Karpas-422 (cell line): ENCODE measurements at regions not wholly inside any gene's neighbourhood (a gene's known extent, or its start where the extent isn't known, plus 50 kb on each side); places are given as distances from the start of the nearest gene placed in this dataset.

Source experiments
- DNase-seq: peaks from one replicate; pipeline ENCODE4 v3.0.0-alpha.2; 2015
- H2AFZ ChIP-seq: fragments of 200-600 bp; sonication (generic); 2 replicates; pipeline ENCODE4 v1.6.1; 2014; ENCODE audit warnings: antibody characterized with exemption, low read length, mixed read lengths
- H3K27ac ChIP-seq: fragments of 200-600 bp; sonication (generic); 2 replicates; pipeline ENCODE4 v1.5.1; 2014; ENCODE audit warnings: mild to moderate bottlenecking, low read length, moderate library complexity
- H3K27me3 ChIP-seq: fragments of 200-600 bp; sonication (generic); 2 replicates; pipeline ENCODE4 v1.6.1; 2014; ENCODE audit warnings: low read length, mixed read lengths
- H3K36me3 ChIP-seq: fragments of 200-600 bp; sonication (generic); 2 replicates; pipeline ENCODE4 v1.6.1; 2014; ENCODE audit warnings: low read length, mixed read lengths; ENCODE audit not compliant: insufficient read depth
- H3K4me1 ChIP-seq: fragments of 200-600 bp; sonication (generic); 2 replicates; pipeline ENCODE4 v1.6.1; 2014; ENCODE audit warnings: mild to moderate bottlenecking, low read length, mixed read lengths
- H3K4me2 ChIP-seq: fragments of 200-600 bp; sonication (generic); 2 replicates; pipeline ENCODE4 v1.6.1; 2014; ENCODE audit warnings: low read length, low read depth, mild to moderate bottlenecking; ENCODE audit not compliant: poor library complexity, severe bottlenecking
- H3K4me3 ChIP-seq: fragments of 200-600 bp; sonication (generic); 2 replicates; pipeline ENCODE4 v1.5.1; 2014; ENCODE audit warnings: mild to moderate bottlenecking, antibody characterized with exemption, low read length, mixed read lengths
- H3K79me2 ChIP-seq: fragments of 200-600 bp; sonication (generic); 2 replicates; pipeline ENCODE4 v1.6.1; 2014; ENCODE audit warnings: mild to moderate bottlenecking, low read length, mixed read lengths
- H3K9ac ChIP-seq: fragments of 200-600 bp; sonication (generic); 2 replicates; pipeline ENCODE4 v1.6.0; 2014; ENCODE audit warnings: low read length
- H3K9me2 ChIP-seq: fragments of 200-600 bp; sonication (generic), shearing (Covaris generic); replicated peaks from 2 replicates; pipeline ENCODE4 v1.6.0; 2014; ENCODE audit warnings: mild to moderate bottlenecking, low read length, moderate library complexity; ENCODE audit not compliant: insufficient read depth
- H3K9me3 ChIP-seq: fragments of 300-700, 200-600 bp; sonication (generic); 2 replicates; pipeline ENCODE4 v1.6.1; 2014; ENCODE audit warnings: low read length, mixed read lengths
- H4K20me1 ChIP-seq: fragments of 200-600 bp; sonication (generic); 2 replicates; pipeline ENCODE4 v1.6.1; 2014; ENCODE audit warnings: mild to moderate bottlenecking, antibody characterized with exemption, low read length, low read depth; ENCODE audit not compliant: insufficient read depth

- H3K9ac ChIP-seq: no peak overlapping the region
- H3K79me2 ChIP-seq: no peaks in the 10 kb centered on the region
- no peaks in the 10 kb centered on the region for H3K36me3 ChIP-seq
- DNase-seq: no peak
- peaks cover 3% of the 10 kb centered on the region; the same call in 1 of the 2 replicates for H3K4me1 ChIP-seq
- H3K27ac ChIP-seq: no peak overlapping the region
- H3K4me2 ChIP-seq: no peak overlapping the region
- H3K4me3 ChIP-seq: no peak overlapping the region
- H3K9me3 ChIP-seq: no peaks in the 10 kb centered on the region
- H3K9me2 ChIP-seq: no peaks in the 10 kb centered on the region
- no peak overlapping the region for H2AFZ ChIP-seq
- no peaks in the 10 kb centered on the region for H4K20me1 ChIP-seq
- no peaks in the 10 kb centered on the region for H3K27me3 ChIP-seq
Measured at GRCh38 chr15:58330741-58331559, 100.8 kb upstream of the LIPC start.

GRCh38 chr15:58331560-58331912 lies 100.3 kb upstream of the LIPC start:
- no peaks in the 10 kb centered on the region for H3K36me3 ChIP-seq
- H3K9me2 ChIP-seq: no peaks in the 10 kb centered on the region
- no peak overlapping the region for H3K4me2 ChIP-seq
- no peak for DNase-seq
- no peak overlapping the region for H3K9ac ChIP-seq
- H3K79me2 ChIP-seq: no peaks in the 10 kb centered on the region
- H4K20me1 ChIP-seq: no peaks in the 10 kb centered on the region
- no peak overlapping the region for H3K27ac ChIP-seq
- H3K4me1 ChIP-seq: peaks cover 3% of the 10 kb centered on the region; the same call in 1 of the 2 replicates
- H3K4me3 ChIP-seq: no peak overlapping the region
- H3K9me3 ChIP-seq: no peaks in the 10 kb centered on the region
- no peak overlapping the region for H2AFZ ChIP-seq
- H3K27me3 ChIP-seq: no peaks in the 10 kb centered on the region

GRCh38 chr15:58331913-58332675 lies 99.7 kb upstream of the LIPC start:
- H3K36me3 ChIP-seq: no peaks in the 10 kb centered on the region
- no peak for DNase-seq
- no peaks in the 10 kb centered on the region for H3K9me2 ChIP-seq
- no peak overlapping the region for H3K4me2 ChIP-seq
- H3K4me3 ChIP-seq: no peak overlapping the region
- no peaks in the 10 kb centered on the region for H3K27me3 ChIP-seq
- peaks cover 3% of the 10 kb centered on the region; the same call in 1 of the 2 replicates for H3K4me1 ChIP-seq
- H3K9me3 ChIP-seq: no peaks in the 10 kb centered on the region
- no peaks in the 10 kb centered on the region for H3K79me2 ChIP-seq
- no peak overlapping the region for H3K27ac ChIP-seq
- no peaks in the 10 kb centered on the region for H4K20me1 ChIP-seq
- no peak overlapping the region for H2AFZ ChIP-seq
- H3K9ac ChIP-seq: no peak overlapping the region

- Histone ChIP-seq H3K27me3 (no peaks in the 10 kb centered on the region), H4K20me1 (no peaks in the 10 kb centered on the region), H3K9ac (no peak overlapping the region), H3K79me2 (no peaks in the 10 kb centered on the region), H3K4me2 (no peak overlapping the region), H3K9me3 (no peaks in the 10 kb centered on the region), H3K36me3 (no peaks in the 10 kb centered on the region), H3K4me1 (peaks cover 3% of the 10 kb centered on the region; the same call in 1 of the 2 replicates), H3K9me2 (no peaks in the 10 kb centered on the region), H3K4me3 (no peak overlapping the region), H3K27ac (no peak overlapping the region), H2AFZ (no peak overlapping the region)
- DNase-seq: no peak
Measured at GRCh38 chr15:58332676-58333400, 99.0 kb upstream of the LIPC start.

- no peak for DNase-seq
- Histone ChIP-seq H3K9me3 (no peaks in the 10 kb centered on the region), H3K9me2 (no peaks in the 10 kb centered on the region), H3K4me1 (peaks cover 3% of the 10 kb centered on the region; the same call in 1 of the 2 replicates), H3K4me2 (no peak overlapping the region), H4K20me1 (no peaks in the 10 kb centered on the region), H2AFZ (no peak overlapping the region), H3K36me3 (no peaks in the 10 kb centered on the region), H3K9ac (no peak overlapping the region), H3K79me2 (no peaks in the 10 kb centered on the region), H3K27ac (no peak overlapping the region), H3K4me3 (no peak overlapping the region), H3K27me3 (no peaks in the 10 kb centered on the region)
Measured at GRCh38 chr15:58334803-58335202, 97.0 kb upstream of the LIPC start.

GRCh38 chr15:58336161-58336560 lies 95.6 kb upstream of the LIPC start:
- peaks cover 3% of the 10 kb centered on the region; the same call in 1 of the 2 replicates for H3K4me1 ChIP-seq
- H3K4me3 ChIP-seq: no peak overlapping the region
- no peaks in the 10 kb centered on the region for H3K9me3 ChIP-seq
- DNase-seq: no peak
- H3K9ac ChIP-seq: no peak overlapping the region
- no peak overlapping the region for H2AFZ ChIP-seq
- no peaks in the 10 kb centered on the region for H3K9me2 ChIP-seq
- no peaks in the 10 kb centered on the region for H3K79me2 ChIP-seq
- no peak overlapping the region for H3K27ac ChIP-seq
- no peak overlapping the region for H3K4me2 ChIP-seq
- no peaks in the 10 kb centered on the region for H4K20me1 ChIP-seq
- H3K27me3 ChIP-seq: no peaks in the 10 kb centered on the region
- no peaks in the 10 kb centered on the region for H3K36me3 ChIP-seq

- Histone ChIP-seq H3K36me3 (no peaks in the 10 kb centered on the region), H4K20me1 (no peaks in the 10 kb centered on the region), H3K27me3 (no peaks in the 10 kb centered on the region), H3K4me3 (no peak overlapping the region), H3K4me1 (no peaks in the 10 kb centered on the region), H3K9ac (no peak overlapping the region), H3K9me3 (no peaks in the 10 kb centered on the region), H3K4me2 (no peak overlapping the region), H3K27ac (no peak overlapping the region), H2AFZ (no peak overlapping the region), H3K79me2 (no peaks in the 10 kb centered on the region), H3K9me2 (no peaks in the 10 kb centered on the region)
- DNase-seq: no peak
Measured at GRCh38 chr15:58340176-58340575, 91.6 kb upstream of the LIPC start.

GRCh38 chr15:58342508-58342907 lies 89.3 kb upstream of the LIPC start:
- no peaks in the 10 kb centered on the region for H3K36me3 ChIP-seq
- no peak overlapping the region for H3K9ac ChIP-seq
- no peaks in the 10 kb centered on the region for H3K4me1 ChIP-seq
- H3K27me3 ChIP-seq: no peaks in the 10 kb centered on the region
- DNase-seq: no peak
- H2AFZ ChIP-seq: no peak overlapping the region
- H3K79me2 ChIP-seq: no peaks in the 10 kb centered on the region
- H3K9me2 ChIP-seq: no peaks in the 10 kb centered on the region
- no peak overlapping the region for H3K4me2 ChIP-seq
- no peaks in the 10 kb centered on the region for H4K20me1 ChIP-seq
- no peaks in the 10 kb centered on the region for H3K9me3 ChIP-seq
- no peak overlapping the region for H3K27ac ChIP-seq
- H3K4me3 ChIP-seq: no peak overlapping the region
